CD14-positive monocyte (primary cell): ENCODE measurements at regions not wholly inside any gene's neighbourhood (a gene's known extent, or its start where the extent isn't known, plus 50 kb on each side); places are given as distances from the start of the nearest gene placed in this dataset.

Experiments
- DNase-seq, 3 donors: peaks; one replicate each; pipeline ENCODE4 v3.0.0-alpha.2; 2011 to 2022
- H2AFZ ChIP-seq: 2 replicates; pipeline ENCODE4 v1.6.0; 2012; ENCODE audit warnings: mild to moderate bottlenecking, low read depth, low read length, inconsistent platforms; ENCODE audit not compliant: insufficient read depth, poor library complexity, severe bottlenecking
- H3K27ac ChIP-seq, 2 donors: 1 replicate in 1 of 2; 2 replicates in 1 of 2; pipeline ENCODE4 v1.5.1; 2012 to 2013; ENCODE audit warnings: low read length in 2 of 2, control low read depth in 1 of 2, inconsistent platforms in 1 of 2, low read depth in 1 of 2, mild to moderate bottlenecking in 1 of 2
- H3K27me3 ChIP-seq, 2 donors: one replicate each; pipeline versions ENCODE4 v1.6.0 to v1.6.1; 2011 to 2013; ENCODE audit warnings: low read length in 2 of 2; ENCODE audit not compliant: control insufficient read depth in 2 of 2, insufficient read depth in 2 of 2
- H3K36me3 ChIP-seq, 2 donors: replicated peaks in 1 of 2; 1 replicate in 1 of 2; 2 replicates in 1 of 2; pipeline versions ENCODE4 v1.5.1 to v1.6.1; 2012 to 2013; ENCODE audit warnings: low read length in 2 of 2, control low read depth in 1 of 2, inconsistent platforms in 1 of 2, mild to moderate bottlenecking in 1 of 2; ENCODE audit not compliant: insufficient read depth in 2 of 2, control insufficient read depth in 1 of 2
- H3K4me1 ChIP-seq, 2 donors: 1 replicate in 1 of 2; 2 replicates in 1 of 2; pipeline versions ENCODE4 v1.5.1 to v1.6.1; 2012 to 2013; ENCODE audit warnings: low read length in 2 of 2, control low read depth in 1 of 2, inconsistent platforms in 1 of 2, mild to moderate bottlenecking in 1 of 2, moderate library complexity in 1 of 2; ENCODE audit not compliant: insufficient read depth in 2 of 2, control insufficient read depth in 1 of 2
- H3K4me2 ChIP-seq: replicated peaks from 2 replicates; pipeline ENCODE3; 2012; ENCODE audit warnings: low read length, moderate library complexity, mild to moderate bottlenecking; ENCODE audit not compliant: poor library complexity, severe bottlenecking; ENCODE audit errors: extremely low read depth
- H3K4me3 ChIP-seq, 3 experiments: fragments of 200-600 bp in 1 of 3; sonication (generic) in 1 of 3; replicated peaks in 1 of 3; 1 replicate in 2 of 3; 2 replicates in 1 of 3; pipeline ENCODE4 v1.5.1; 2011 to 2013; ENCODE audit warnings: low read length in 3 of 3, mild to moderate bottlenecking in 3 of 3, control low read depth in 2 of 3, low read depth in 2 of 3, inconsistent platforms in 1 of 3, moderate library complexity in 1 of 3
- H3K79me2 ChIP-seq: 2 replicates; pipeline ENCODE4 v1.6.0; 2012; ENCODE audit warnings: mild to moderate bottlenecking, control low read depth, inconsistent platforms, low read length, moderate library complexity; ENCODE audit not compliant: insufficient read depth
- H3K9ac ChIP-seq: 2 replicates; pipeline ENCODE4 v1.6.0; 2017; ENCODE audit warnings: low read length, mild to moderate bottlenecking; ENCODE audit not compliant: insufficient read depth, poor library complexity, severe bottlenecking
- H3K9me3 ChIP-seq, 2 donors: replicated peaks in 1 of 2; 1 replicate in 1 of 2; 2 replicates in 1 of 2; pipeline versions ENCODE4 v1.5.1 to v1.6.1; 2012 to 2013; ENCODE audit warnings: low read length in 2 of 2, control low read depth in 1 of 2; ENCODE audit not compliant: control insufficient read depth in 1 of 2, insufficient read depth in 1 of 2
- H4K20me1 ChIP-seq: 2 replicates; pipeline ENCODE4 v1.6.0; 2012; ENCODE audit warnings: mild to moderate bottlenecking, low read length, control low read depth, moderate library complexity; ENCODE audit not compliant: insufficient read depth
- H3K27ac Mint-ChIP-seq, 7 donors: one replicate each; pipeline ENCODE4 v1.8.0; 2020; ENCODE audit warnings: mild to moderate bottlenecking in 7 of 7, mixed read lengths in 7 of 7, moderate library complexity in 6 of 7, inconsistent platforms in 2 of 7
- H3K27me3 Mint-ChIP-seq, 3 donors: one replicate each; pipeline ENCODE4 v1.8.0; 2021 to 2022; ENCODE audit warnings: low read depth in 3 of 3, mild to moderate bottlenecking in 3 of 3, mixed read lengths in 3 of 3, moderate library complexity in 3 of 3, inconsistent platforms in 1 of 3
- H3K36me3 Mint-ChIP-seq, 2 donors: one replicate each; pipeline ENCODE4 v1.8.0; 2020; ENCODE audit warnings: mixed read lengths in 2 of 2, inconsistent platforms in 1 of 2, mild to moderate bottlenecking in 1 of 2
- H3K4me1 Mint-ChIP-seq: one replicate; pipeline ENCODE4 v1.8.0; 2020; ENCODE audit warnings: mild to moderate bottlenecking, mixed read lengths
- H3K4me3 Mint-ChIP-seq, 2 donors: one replicate each; pipeline ENCODE4 v1.8.0; 2020; ENCODE audit warnings: mild to moderate bottlenecking in 2 of 2, mixed read lengths in 2 of 2, moderate library complexity in 1 of 2
- H3K9me3 Mint-ChIP-seq, 7 donors: one replicate each; pipeline ENCODE4 v1.8.0; 2020 to 2022; ENCODE audit warnings: mixed read lengths in 7 of 7, mild to moderate bottlenecking in 6 of 7, moderate library complexity in 6 of 7, inconsistent platforms in 2 of 7
- CTCF ChIP-seq: fragments of 200-600 bp; IDR thresholded peaks from one replicate; pipeline ENCODE4 v1.8.0; 2022; ENCODE audit warnings: antibody characterized with exemption, mild to moderate bottlenecking
- WGBS: methylation state at CpG from one replicate; pipeline ENCODE4 v1.1.5; 2013; ENCODE audit warnings: missing lambda C conversion rate; ENCODE audit not compliant: insufficient coverage; 5-methylcytosine and 5-hydroxymethylcytosine counted together
- intact Hi-C, 2 donors: fragments of 100-400 bp; cut with micrococcal nuclease; formaldehyde crosslinking; loops; one replicate each; pipeline versions ENCODE4 v1.15.0 to v1.15.1; 2023

- Mint-ChIP-seq H3K9me3 (peaks cover 0 to 14% (median 2%) of the 10 kb centered on the region in 7 donors), H3K27ac (no peak overlapping the region), H3K27me3 (no peaks in the 10 kb centered on the region), H3K4me3 (no peak overlapping the region), H3K36me3 (no peaks in the 10 kb centered on the region), H3K4me1 (no peaks in the 10 kb centered on the region)
- no peaks in the 10 kb centered on the region for H3K36me3 ChIP-seq
- no peak overlapping the region for H2AFZ ChIP-seq
- no peak overlapping the region for H3K27ac ChIP-seq
- H3K9ac ChIP-seq, result no peak overlapping the region
- TF ChIP-seq CTCF, result no peak
- intact Hi-C loops, result no loop called here
- H3K4me2 ChIP-seq, result no peak overlapping the region
- peaks cover 0 to 9% of the 10 kb centered on the region in 2 donors for H3K9me3 ChIP-seq
- H3K4me1 ChIP-seq, result no peaks in the 10 kb centered on the region
- no peaks in the 10 kb centered on the region for H3K27me3 ChIP-seq
- WGBS, result no CpG with 5 or more reads among the region's 1 CpG
- no peak for DNase-seq
- no peak overlapping the region for H3K4me3 ChIP-seq
- no peaks in the 10 kb centered on the region for H3K79me2 ChIP-seq
- H4K20me1 ChIP-seq, result no peaks in the 10 kb centered on the region
Observed at GRCh38 chr18:68447286-68447685, 267.6 kb downstream of the TMX3 start.

- DNase-seq, result no peak
- Mint-ChIP-seq H3K4me1 (no peaks in the 10 kb centered on the region), H3K36me3 (no peaks in the 10 kb centered on the region), H3K9me3 (peaks cover 0 to 17% (median 2%) of the 10 kb centered on the region in 7 donors), H3K27me3 (no peaks in the 10 kb centered on the region), H3K27ac (no peak overlapping the region), H3K4me3 (no peak overlapping the region)
- WGBS, result 77% methylated on average over 4 of the region's 6 CpGs
- Histone ChIP-seq H3K27me3 (no peaks in the 10 kb centered on the region), H2AFZ (no peak overlapping the region), H3K9ac (no peak overlapping the region), H3K4me1 (no peaks in the 10 kb centered on the region), H4K20me1 (no peaks in the 10 kb centered on the region), H3K79me2 (no peaks in the 10 kb centered on the region), H3K4me3 (no peak overlapping the region), H3K27ac (no peak overlapping the region), H3K36me3 (no peaks in the 10 kb centered on the region), H3K9me3 (peaks cover 0 to 9% of the 10 kb centered on the region in 2 donors), H3K4me2 (no peak overlapping the region)
- intact Hi-C loops, result no loop called here
- TF ChIP-seq CTCF, result no peak
Observed at GRCh38 chr18:68445668-68446426, 269.1 kb downstream of the TMX3 start.
